Stimulated activated CD4-positive, alpha-beta T cell treated with anti-CD3 and anti-CD28 coated beads, Interleukin-2, amount 100 ng/mL, for 24 hours (primary cell): ENCODE measurements at regions not wholly inside any gene's neighbourhood (a gene's known extent, or its start where the extent isn't known, plus 50 kb on each side); places are given as distances from the start of the nearest gene placed in this dataset.
"Not testable (repeated sequence)": the region's sequence is repeated elsewhere in the genome, so short reads cannot be mapped to it uniquely, and the experiment has no call there.

Experiments used
- DNase-seq, 2 donors: peaks; one replicate each; pipeline ENCODE4 v3.0.0-alpha.2; 2020

DNA sequence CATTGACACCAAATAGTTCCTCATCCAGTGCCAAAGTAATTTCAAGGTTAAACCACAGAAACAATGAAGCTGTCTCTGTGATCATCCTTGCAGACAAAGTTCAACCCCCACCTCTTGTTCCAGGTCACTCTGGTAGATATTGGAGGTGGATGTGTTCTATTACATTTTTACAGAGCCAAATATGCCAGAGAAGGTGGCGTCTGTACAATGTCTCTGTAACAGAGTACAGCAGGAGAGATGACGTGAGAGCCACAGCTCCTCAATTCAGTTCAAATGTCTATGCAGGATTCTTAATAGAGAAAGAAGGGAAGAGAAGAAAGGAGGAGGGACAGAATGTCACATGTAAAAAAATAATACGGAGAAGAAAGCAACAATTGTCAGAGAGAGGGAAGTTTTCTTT is 268.3 kb upstream of the OR4E1 start:
- no peak for DNase-seq

DNA sequence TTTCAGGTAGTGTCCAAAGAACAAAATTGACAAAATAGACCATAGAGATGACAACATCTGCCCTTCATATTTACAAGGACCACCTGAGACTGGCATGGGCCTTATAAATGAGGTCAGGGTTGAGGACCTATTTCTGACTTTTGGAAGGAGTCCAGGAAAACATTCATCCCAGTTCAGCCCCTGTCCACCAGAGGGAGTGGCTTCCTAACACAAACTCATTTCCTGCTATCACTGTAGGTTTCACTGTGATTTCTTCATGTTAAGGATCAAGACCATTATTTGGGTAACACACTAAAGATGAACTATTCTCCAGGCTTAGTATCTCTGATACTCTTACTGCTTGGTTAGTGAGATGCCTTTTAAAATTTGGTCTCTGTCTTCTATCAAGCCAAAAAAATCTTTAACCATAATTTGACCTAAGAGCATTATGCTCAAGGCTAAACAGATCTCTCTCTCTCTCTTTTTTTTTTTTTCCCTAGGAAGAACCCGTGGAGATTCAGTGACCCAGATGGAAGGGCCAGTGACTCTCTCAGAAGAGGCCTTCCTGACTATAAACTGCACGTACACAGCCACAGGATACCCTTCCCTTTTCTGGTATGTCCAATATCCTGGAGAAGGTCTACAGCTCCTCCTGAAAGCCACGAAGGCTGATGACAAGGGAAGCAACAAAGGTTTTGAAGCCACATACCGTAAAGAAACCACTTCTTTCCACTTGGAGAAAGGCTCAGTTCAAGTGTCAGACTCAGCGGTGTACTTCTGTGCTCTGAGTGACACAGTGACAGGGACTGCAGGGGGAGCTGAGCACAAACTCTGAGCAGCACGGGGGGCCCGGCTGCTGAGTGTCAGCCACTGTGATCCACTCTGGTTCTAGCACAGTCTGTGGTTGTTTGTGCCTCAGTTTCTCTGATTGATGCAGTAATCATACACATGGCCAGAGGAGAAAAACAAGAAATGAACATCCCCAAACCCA is 267.6 kb upstream of the OR4E1 start:
- DNase-seq: peak; percentile 25 to 27

DNA sequence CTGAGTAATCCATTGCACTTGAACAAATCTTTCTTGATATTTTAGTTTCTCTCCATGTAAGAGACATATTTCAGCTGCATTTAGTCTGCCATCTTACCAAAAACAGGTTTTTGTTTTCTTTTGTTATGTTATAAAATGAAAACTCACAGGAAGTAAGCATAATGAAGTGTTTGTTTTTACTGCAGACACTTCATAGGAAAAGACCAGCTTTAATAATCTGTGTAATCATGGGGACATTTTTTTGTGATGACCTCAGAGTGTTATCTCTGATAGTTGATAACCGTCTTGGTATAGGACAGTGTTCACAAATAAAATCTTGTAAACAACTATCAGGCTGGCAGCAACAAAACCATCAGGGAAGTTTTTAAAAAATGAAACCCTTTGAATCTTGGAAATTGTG is 266.2 kb upstream of the OR4E1 start:
- DNase-seq: no peak

DNA sequence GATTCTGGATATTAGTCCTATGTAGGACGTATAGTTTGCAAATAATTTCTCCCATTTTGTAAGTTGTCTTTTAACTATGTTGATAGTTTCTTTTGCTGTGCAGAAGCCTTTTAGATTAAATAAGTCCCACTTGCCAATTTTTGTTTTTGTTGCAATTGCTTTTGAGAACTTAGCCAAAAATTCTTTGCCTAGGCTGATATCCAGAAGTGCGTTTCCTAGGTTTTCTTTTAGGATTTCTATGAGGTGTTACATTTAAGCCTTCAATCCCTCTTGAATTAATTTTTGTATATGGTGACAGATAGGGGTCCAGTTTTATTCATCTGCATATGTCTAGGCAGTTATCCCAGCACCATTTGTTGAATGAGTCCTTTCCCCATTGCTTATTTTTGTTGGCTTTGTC is 264.4 kb upstream of the OR4E1 start:
- no peak for DNase-seq

DNA sequence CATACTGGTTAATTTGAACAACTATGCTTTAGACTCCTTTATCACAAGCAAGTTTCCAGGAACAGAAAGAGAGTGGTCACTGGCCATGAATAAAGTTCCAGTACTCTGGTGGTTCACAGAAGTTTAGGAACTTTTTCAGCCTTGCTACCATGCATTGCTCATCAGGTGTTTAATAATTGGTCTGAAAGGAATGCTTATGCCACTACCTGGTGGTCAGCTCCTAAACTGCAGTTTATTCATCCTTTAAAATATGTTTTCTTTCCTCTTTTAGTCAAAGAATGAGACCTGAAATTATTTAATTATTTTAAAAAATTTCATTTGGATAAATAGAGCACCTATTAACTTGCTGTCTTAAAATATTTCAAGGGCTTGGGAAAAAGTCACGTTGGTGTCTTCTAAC is 260.1 kb upstream of the OR4E1 start:
- no peak for DNase-seq

DNA sequence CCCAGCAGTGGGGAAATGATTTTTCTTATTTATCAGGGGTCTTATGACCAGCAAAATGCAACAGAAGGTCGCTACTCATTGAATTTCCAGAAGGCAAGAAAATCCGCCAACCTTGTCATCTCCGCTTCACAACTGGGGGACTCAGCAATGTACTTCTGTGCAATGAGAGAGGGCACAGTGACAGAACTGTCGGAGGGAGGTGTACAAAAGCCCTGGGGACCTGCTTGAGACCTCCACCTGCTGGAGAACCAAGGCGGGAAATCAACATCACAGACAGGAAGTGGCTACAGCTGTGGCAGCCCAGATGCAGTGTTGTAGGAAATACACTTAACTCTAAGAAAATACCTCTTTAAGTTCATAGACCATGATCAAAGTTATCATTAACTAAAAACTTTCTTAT is 250.9 kb upstream of the OR4E1 start:
- DNase-seq: peak; percentile 38 to 43

DNA sequence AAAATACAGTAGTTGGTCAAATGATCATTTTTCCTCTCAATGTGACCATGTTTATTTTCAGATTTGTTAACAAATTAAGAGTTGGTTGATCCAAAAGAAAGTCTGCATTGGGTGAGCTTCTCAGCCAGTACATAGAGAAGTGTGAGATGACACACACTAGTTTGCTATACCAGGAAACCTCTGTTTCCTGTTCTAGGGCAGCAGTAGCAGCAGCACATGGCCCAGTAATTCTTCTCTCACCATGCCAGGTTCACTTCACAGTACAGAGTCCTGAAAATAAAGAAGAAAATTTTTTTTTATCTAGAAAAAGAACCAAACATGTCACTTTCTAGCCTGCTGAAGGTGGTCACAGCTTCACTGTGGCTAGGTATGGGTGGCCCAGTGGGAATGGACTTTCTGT is 250.2 kb upstream of the OR4E1 start:
- no peak for DNase-seq

DNA sequence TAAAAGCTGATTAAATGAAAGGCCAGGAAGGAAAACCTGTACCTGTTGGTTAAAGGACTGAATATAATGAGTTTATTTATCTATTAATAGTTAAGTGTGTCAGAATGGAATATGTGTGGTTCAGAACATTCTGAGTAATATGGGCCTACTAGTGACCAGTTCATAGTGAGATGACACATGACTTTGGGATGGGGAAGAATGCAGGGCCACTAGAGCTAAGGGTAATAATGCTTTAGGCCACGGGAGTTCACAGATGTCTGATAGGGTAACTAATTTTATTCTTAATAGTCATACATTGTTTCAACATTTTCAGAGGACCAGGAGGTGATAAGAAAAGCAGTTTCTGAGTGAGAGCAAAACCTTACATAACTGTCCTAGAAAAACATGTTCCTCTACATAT is 247.8 kb upstream of the OR4E1 start:
- no peak for DNase-seq

DNA sequence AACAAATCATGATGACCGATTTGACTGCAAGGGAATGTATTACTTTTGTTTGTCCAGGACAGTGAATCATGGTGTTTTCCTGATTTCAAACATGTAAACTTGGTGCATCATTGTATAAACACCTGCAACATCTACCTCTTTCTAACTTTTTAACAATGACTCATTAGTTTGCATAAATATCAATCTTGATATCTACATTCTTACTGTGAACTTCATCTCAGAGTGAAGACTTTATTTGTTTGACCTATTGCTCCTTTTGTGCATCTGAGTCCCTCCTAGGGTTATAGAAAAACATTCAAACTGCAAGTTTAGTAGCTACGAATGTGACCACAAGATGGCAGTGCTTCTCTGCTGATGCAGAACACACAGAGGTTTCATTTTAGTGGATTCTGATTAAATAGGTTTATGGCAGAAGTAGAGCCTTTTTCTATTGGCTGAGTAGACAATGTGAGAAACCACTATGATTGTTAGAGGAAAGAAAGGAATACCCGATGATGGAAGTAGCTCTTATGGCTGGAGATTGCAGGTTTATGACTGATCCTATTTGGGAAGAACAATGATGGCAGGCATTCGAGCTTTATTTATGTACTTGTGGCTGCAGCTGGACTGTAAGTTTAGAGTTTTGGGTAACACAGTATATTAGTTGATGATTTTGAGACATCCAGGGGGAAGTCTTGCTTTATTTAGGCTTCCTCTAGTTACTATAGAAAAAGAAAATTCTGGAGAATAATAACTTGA is 244.2 kb upstream of the OR4E1 start:
- peak; percentile 43 to 61 for DNase-seq

DNA sequence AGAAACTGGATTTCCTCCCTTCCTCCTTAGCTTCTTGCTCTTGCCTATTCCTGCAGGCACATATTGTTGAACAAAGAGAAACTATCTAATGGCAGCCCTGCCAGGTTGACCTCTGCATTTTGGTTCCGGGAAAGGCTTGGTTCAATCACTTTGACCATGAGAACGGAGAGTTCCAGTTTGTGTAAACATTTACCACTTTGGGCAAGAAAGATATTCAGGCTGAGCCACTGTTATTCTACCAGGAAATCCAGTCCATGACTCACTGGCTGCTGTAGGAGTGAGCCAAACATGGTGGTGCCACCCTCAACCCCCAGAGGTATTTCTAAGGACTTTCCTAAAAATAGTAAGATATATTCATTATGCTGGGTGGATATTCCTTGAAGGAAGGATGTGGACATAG is 242.2 kb upstream of the OR4E1 start:
- DNase-seq: no peak

DNA sequence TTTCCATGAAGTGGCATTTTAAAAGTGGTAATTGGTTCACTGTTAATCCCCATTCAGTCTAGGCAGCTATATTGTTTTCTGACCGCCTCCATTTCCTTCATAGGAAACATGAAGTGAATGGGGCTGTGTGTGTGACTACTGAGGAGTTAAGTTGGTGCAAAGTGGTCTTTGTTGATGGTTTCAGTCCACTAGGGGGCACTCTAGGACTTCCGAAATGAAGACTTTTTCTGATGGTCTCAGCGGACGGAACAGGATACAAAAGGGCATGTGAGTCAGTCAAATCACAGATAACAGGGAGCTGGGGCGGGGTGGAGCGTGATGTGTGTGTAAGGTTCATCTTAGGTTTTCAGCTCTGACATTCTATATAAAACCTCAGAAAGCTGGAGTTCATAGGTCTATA is 240.1 kb upstream of the OR4E1 start:
- DNase-seq: peak; percentile 69 to 79

DNA sequence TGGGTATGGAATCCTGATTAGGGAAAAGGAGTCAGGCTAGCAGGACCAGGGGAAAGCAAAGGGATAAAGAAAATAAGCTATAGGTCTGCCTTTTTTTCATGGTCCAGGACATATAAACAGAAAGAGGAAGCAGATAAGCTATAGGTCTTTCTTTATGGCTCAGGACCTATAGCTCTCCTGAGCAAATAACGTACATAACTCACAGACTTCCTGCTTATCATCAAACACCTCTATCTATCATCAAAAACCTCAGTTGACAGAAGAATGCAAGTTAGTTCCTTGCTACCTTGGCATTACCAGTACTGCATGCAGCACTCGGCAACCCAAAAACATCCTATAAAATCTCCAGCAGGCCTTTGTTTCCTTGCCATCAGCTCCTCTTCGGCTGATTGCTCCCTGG is 238.7 kb upstream of the OR4E1 start:
- DNase-seq: no peak

DNA sequence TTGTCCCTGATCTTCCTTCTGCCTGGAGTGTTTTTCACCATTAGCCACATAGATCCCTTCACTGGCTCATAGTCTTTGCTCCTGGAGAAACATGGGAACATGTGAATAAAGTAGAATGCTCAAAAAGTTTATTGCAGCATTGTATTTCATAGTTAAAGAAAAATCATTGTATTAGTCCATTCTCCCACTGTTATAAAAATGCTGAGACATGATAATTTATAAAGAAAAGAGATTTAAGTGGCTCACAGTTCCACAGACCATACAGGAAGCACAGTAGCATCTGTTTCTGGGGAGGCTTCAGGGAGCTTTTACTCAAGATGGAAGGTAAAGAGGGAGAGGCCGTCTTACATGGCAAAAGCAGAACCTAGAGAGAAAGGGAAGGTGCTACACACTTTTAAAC is 238.3 kb upstream of the OR4E1 start:
- DNase-seq: no peak

DNA sequence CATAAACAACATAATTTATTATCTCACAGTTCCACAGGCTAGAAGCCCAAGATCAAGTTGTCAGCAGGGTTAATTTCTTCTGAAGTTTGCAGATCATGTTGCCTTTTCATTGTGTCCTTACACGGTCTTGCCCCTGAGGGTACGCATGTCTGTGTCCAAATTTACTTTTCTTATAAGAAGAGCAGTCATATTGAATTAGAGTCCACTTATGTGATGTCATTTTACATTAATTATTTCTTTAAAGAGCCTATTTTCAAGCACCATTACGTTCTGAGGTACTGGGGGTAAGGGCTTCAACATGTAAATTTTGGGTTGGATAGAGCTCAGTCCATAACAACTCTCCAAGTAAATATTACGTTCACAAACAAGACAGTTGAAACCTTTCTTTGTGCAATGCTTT is 236.6 kb upstream of the OR4E1 start:
- no peak for DNase-seq

DNA sequence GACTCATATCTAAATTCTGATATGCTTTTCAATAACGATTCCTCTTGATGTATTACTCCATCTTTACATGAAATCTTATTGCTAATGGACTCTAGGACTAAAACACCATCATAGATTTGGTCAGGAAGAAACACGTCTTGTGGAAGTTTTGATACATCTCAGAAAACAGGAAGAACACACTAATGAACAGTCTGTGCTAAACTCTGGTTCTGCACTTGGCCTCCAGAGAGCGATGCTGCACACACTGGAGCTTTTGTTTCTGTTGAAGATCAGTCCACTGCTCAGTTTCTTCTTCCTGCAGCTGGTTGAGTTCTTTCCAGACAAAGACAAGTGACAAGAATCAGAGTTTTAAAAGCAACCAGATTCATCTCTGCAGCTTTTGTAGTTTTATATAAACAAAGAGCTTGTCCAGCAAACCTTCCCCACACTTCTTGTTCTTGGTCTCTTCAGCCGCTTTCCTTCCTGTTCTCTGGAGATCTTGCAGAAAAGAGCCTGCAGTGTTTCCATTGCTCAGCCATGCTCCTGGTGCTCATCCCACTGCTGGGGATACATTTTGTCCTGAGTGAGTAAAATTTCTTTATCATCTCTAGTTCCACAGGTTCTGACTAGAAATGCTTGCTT is 229.1 kb upstream of the OR4E1 start:
- peak in 1 of 2 donors; percentile 45 for DNase-seq

DNA sequence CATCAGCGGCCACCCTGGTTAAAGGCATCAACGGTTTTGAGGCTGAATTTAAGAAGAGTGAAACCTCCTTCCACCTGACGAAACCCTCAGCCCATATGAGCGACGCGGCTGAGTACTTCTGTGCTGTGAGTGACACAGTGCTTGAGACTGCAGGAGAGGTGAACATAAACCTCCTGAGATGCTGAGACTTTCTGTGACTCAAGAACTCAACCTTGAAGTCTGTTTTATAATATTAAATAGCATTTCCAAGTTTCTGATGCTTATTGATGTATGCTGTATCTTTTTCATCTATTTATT is 221.2 kb upstream of the OR4E1 start:
- not testable (repeated sequence) for DNase-seq

DNA sequence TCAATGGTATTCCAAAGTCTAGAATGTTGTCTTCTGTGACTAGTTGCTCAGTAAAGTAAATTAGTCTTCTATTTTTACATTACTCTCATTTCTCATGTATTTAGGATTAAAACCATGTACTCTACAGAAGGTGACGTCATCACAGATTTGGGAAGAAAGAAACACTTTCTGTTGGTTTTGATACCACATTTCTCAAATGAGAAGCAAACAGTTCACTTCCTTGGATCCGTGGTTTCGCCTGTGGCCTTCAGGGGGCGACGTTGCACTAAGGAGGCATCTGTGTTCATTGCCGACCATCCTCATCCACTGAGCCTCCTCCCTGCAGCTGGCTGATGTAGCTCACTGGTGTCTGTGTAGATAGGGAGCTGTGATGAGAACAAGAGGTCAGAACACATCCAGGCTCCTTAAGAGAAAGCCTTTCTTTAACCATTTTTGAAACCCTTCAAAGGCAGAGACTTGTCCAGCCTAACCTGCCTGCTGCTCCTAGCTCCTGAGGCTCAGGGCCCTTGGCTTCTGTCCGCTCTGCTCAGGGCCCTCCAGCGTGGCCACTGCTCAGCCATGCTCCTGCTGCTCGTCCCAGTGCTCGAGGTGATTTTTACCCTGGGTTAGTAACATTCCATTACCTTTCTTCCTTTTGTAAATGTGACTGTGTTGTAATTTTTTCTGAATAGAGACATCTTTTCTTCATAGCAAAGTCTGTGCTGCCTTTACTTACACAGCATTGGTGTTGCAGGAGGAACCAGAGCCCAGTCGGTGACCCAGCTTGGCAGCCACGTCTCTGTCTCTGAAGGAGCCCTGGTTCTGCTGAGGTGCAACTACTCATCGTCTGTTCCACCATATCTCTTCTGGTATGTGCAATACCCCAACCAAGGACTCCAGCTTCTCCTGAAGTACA is 220.6 kb upstream of the OR4E1 start:
- DNase-seq: peak; percentile 57 to 62

DNA sequence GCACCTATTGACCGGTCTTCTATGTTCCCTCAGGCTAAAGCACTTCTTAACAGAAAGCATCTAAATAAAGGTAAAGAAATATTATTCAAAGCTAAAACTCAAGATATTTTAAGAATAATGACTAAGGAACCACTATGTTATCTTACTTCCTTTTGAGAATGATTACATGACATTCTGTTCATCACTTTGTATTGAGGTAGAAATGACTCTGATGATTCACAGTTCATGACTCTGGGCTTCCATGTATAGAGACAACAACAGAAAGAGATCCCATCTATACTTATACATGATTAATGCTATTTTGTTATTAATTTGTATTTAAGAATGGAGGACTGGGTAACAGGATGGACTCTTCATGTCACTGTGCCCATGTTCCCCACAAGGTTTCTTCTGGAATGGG is 218.3 kb upstream of the OR4E1 start:
- DNase-seq: no peak

DNA sequence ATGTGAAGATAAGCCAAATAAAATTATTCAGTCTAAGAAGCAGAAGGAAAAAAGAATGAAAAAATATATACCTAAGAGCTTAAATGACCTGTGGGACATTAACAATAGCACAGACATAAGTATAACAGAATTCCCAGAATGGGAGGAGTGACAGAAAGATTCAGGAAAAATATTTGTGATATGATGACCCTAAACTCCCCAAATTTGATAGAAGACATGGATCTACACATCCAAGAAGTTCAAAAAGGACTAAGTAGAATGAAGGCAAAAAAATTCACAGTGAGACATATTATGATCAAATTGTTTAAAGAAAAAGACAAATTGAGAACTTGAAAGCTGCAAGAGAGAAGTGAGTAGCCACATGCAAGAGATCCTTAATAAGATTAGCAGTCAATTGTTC is 211.4 kb upstream of the OR4E1 start:
- no peak for DNase-seq

DNA sequence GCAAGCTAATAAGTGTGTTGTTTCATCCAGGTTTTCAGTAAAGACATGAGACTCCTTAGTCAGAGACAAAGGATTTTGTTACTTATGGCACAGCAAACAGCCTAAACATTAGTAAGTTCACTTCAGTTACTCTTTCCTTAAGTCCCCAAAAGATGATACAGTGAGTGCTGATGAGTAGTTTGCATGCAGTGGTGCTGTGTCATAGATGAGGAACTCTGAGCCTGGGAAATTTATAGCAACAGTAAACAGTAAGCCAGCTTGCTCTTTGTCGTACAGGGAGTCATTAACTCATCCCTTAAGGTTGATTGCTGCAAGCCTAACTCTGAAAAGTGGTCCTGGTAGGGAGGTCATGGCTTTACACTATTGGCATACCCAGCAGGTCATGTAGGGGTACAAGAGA is 208.6 kb upstream of the OR4E1 start:
- DNase-seq: no peak

DNA sequence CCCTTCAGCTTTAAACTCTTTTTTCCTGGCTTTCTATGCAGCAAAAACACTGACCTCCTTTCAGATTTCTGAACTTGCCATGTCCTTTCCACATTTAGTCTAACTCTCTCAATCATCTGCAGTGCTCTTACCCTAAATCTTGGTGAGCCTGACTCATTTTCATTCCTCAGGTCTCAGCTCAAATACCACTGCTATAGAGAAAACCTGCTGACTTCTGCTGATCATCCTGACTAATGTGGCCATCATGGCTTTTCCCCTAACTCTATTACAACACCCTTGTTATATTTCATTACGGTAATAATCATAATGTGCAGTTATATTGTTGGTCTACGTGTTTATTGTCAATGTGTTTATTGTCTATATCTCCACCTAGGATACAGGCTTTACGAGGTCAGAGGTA is 207.3 kb upstream of the OR4E1 start:
- DNase-seq: no peak

DNA sequence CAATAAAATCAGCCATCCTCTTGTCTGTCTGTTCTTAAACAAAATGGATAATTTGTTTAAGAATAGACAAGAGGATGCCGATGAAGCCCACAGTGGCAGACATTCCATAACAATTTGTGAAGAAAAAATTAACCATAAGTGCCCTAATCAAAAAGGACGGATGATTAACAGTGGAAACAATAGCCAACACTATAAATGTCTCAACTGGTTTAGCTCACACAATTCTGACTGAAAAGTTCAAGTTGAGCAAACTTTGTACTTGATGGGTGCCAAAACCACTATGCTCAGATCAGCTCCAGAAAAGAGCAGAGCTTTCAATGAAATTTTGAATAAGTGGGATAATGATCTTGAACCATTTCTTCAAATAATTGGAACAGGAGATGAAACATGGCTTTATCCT is 202.2 kb upstream of the OR4E1 start:
- DNase-seq: no peak

DNA sequence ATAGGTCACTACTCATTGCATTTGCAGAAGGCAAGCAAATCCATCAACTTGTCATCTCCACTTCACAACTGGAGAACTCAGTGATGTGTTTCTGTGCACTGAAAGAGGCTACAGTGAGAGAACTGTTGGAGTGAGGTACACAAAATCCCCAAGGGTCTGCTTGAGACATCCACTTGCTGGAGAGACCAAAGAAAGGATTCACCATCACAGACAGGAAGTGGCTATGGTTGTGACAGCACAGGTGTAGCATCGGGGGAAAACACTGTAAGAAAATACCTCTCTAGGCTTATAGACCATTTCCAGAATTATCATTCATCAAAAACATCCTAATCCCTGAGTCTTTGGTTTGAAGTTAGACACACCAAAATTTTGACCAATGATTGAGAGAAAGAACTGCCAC is 201.3 kb upstream of the OR4E1 start:
- no peak for DNase-seq
